HCT116 (cell line): ENCODE measurements at regions not wholly inside any gene's neighbourhood (a gene's known extent, or its start where the extent isn't known, plus 50 kb on each side); places are given as distances from the start of the nearest gene placed in this dataset.

Experiments used
- ATAC-seq: fragments of 200-7000 bp; cut with Tn5 transposase; 2 replicates; pipeline ENCODE4 v1.9.1; 2020; ENCODE audit warnings: mild to moderate bottlenecking, moderate library complexity
- BruUV-seq: library from RNA; stranded (reverse); fragments of 400-500 nt; replicated peaks from 2 replicates; lab custom pipeline; 2021; lab: Mats Ljungman, UMichigan
- CTCF ChIA-PET: fragments of 300-600 bp; sonication (Branson Sonifier 250); formaldehyde crosslinking; loops from one replicate; lab custom pipeline; 2021; ENCODE audit warnings: antibody characterized with exemption; lab: Charles Lee
- POLR2A ChIA-PET: fragments of 300-600, 350-600 bp; sonication (Branson Sonifier 250); formaldehyde crosslinking; loops from one replicate; lab custom pipeline; 2021; ENCODE audit warnings: antibody characterized with exemption; lab: Charles Lee
- RAD21 ChIA-PET, 2 experiments: fragments of 300-600 bp; sonication (Branson Sonifier 250); formaldehyde crosslinking; loops; one replicate each; lab custom pipeline; 2023; ENCODE audit warnings: low total read pairs in 2 of 2; ENCODE audit not compliant: uncharacterized antibody in 2 of 2, unreplicated experiment in 2 of 2, low non-redundant PET in 1 of 2; lab: Charles Lee
- DNase-seq: peaks from one replicate; pipeline ENCODE4 v3.0.0-alpha.2; 2010; ENCODE audit warnings: low read depth, low spot score
- H2AFZ ChIP-seq: fragments of 200-600 bp; shearing (Covaris generic), sonication (generic); 2 replicates; pipeline ENCODE4 v1.6.1; 2017; ENCODE audit warnings: low read depth, mixed run types, mixed read lengths, antibody characterized with exemption, low read length; ENCODE audit not compliant: poor library complexity, severe bottlenecking
- H3K27ac ChIP-seq: 2 replicates; pipeline ENCODE4 v1.5.1; 2012; ENCODE audit warnings: low read depth, low read length
- H3K27me3 ChIP-seq: fragments of 200-600 bp; sonication (generic); 2 replicates; pipeline ENCODE4 v1.6.1; 2016; ENCODE audit warnings: mixed run types, low read length, mixed read lengths; ENCODE audit not compliant: insufficient read depth
- H3K36me3 ChIP-seq, 2 experiments: fragments of 200-500 bp in 1 of 2; fragments of 200-600 bp in 1 of 2; sonication (Bioruptor generic) in 1 of 2; sonication (generic) in 1 of 2; 2 replicates each; pipeline versions ENCODE4 v1.5.1 to v1.6.1; 2014 to 2016; ENCODE audit warnings: low read length in 2 of 2, inconsistent platforms in 1 of 2, mixed read lengths in 1 of 2, mixed run types in 1 of 2; ENCODE audit not compliant: insufficient read depth in 2 of 2, control insufficient read depth in 1 of 2
- H3K4me1 ChIP-seq, 2 experiments: fragments of 200-600 bp in 1 of 2; sonication (generic) in 1 of 2; 2 replicates each; pipeline versions ENCODE4 v1.5.1 to v1.6.1; 2012 to 2017; ENCODE audit warnings: low read length in 2 of 2, inconsistent platforms in 1 of 2, mild to moderate bottlenecking in 1 of 2, mixed read lengths in 1 of 2, mixed run types in 1 of 2, moderate library complexity in 1 of 2; ENCODE audit not compliant: insufficient read depth in 2 of 2, control insufficient read depth in 1 of 2
- H3K4me2 ChIP-seq: fragments of 200-600 bp; sonication (generic); 2 replicates; pipeline ENCODE4 v1.6.1; 2017; ENCODE audit warnings: mixed run types, low read length, mixed read lengths
- H3K4me3 ChIP-seq, 2 experiments: fragments of 200-600 bp in 1 of 2; sonication (generic) in 1 of 2; replicated peaks in 1 of 2; 2 replicates each; pipeline ENCODE4 v1.5.1; 2011 to 2016; ENCODE audit warnings: low read length in 2 of 2, control low read depth in 1 of 2, low read depth in 1 of 2, mild to moderate bottlenecking in 1 of 2, mixed read lengths in 1 of 2, mixed run types in 1 of 2
- H3K79me2 ChIP-seq: fragments of 200-600 bp; sonication (generic); 2 replicates; pipeline ENCODE4 v1.6.1; 2017; ENCODE audit warnings: mild to moderate bottlenecking, mixed run types, low read length, moderate library complexity, mixed read lengths; ENCODE audit not compliant: insufficient read depth
- H3K9ac ChIP-seq: fragments of 200-600 bp; sonication (generic); 2 replicates; pipeline ENCODE4 v1.6.1; 2016; ENCODE audit warnings: low read length, mixed read lengths
- H3K9me2 ChIP-seq: fragments of 200-600 bp; sonication (generic), shearing (Covaris generic); 2 replicates; pipeline ENCODE4 v1.6.1; 2017; ENCODE audit warnings: mixed run types, mild to moderate bottlenecking, moderate library complexity; ENCODE audit not compliant: insufficient read depth
- H3K9me3 ChIP-seq, 2 experiments: fragments of 200-500 bp in 1 of 2; fragments of 200-600 bp in 1 of 2; sonication (Bioruptor generic) in 1 of 2; sonication (generic) in 1 of 2; 2 replicates each; pipeline ENCODE4 v1.6.1; 2014 to 2017; ENCODE audit warnings: low read length in 2 of 2, mixed read lengths in 2 of 2, inconsistent platforms in 1 of 2, low read depth in 1 of 2, mild to moderate bottlenecking in 1 of 2, mixed run types in 1 of 2, moderate library complexity in 1 of 2; ENCODE audit not compliant: control insufficient read depth in 1 of 2, insufficient read depth in 1 of 2
- H4K20me1 ChIP-seq: fragments of 200-600 bp; sonication (generic), shearing (Covaris generic); 2 replicates; pipeline ENCODE4 v1.6.1; 2017; ENCODE audit warnings: mixed run types, mild to moderate bottlenecking, moderate library complexity; ENCODE audit not compliant: insufficient read depth
- ATF3 ChIP-seq: IDR thresholded peaks from 2 replicates; pipeline ENCODE4 v1.6.1; 2012
- CEBPB ChIP-seq: IDR thresholded peaks from 2 replicates; pipeline ENCODE4 v1.6.1; 2012; ENCODE audit warnings: low read depth
- CTCF ChIP-seq, 3 experiments: fragments of 200-600 bp in 1 of 3; sonication (generic) in 1 of 3; IDR thresholded peaks in 2 of 3; conservative IDR thresholded peaks in 1 of 3; 2 replicates each; pipeline ENCODE4 v1.5.1; 2012 to 2017; ENCODE audit warnings: low read depth in 2 of 3, low read length in 2 of 3, antibody characterized with exemption in 1 of 3, borderline replicate concordance in 1 of 3, control low read depth in 1 of 3, mild to moderate bottlenecking in 1 of 3, mixed read lengths in 1 of 3, mixed run types in 1 of 3, moderate library complexity in 1 of 3; ENCODE audit not compliant: insufficient read depth in 1 of 3
- ELF1 ChIP-seq: IDR thresholded peaks from 2 replicates; pipeline ENCODE4 v1.6.1; 2012; ENCODE audit warnings: low read depth, borderline replicate concordance
- EZH2 ChIP-seq: fragments of 200-600 bp; sonication (generic); IDR thresholded peaks from 2 replicates; pipeline ENCODE4 v1.6.1; 2017; ENCODE audit warnings: antibody characterized with exemption, mixed run types
- EZH2phosphoT487 ChIP-seq: fragments of 200-600 bp; IDR thresholded peaks from 2 replicates; pipeline ENCODE4 v1.6.1; 2018; ENCODE audit warnings: antibody characterized with exemption, borderline replicate concordance
- JUND ChIP-seq: IDR thresholded peaks from 2 replicates; pipeline ENCODE4 v1.6.1; 2012
- POLR2A ChIP-seq: IDR thresholded peaks from 2 replicates; pipeline ENCODE4 v1.7.0; 2011; ENCODE audit warnings: borderline replicate concordance; ENCODE audit not compliant: insufficient read depth, insufficient read length; ENCODE audit errors: extremely low read depth
- POLR2AphosphoS5 ChIP-seq: IDR thresholded peaks from 2 replicates; pipeline ENCODE4 v1.6.1; 2011; ENCODE audit warnings: mild to moderate bottlenecking, low read depth, low read length, moderate library complexity
- RAD21 ChIP-seq: IDR thresholded peaks from 2 replicates; pipeline ENCODE4 v1.6.1; 2012; ENCODE audit warnings: low read depth, mild to moderate bottlenecking
- REST ChIP-seq: IDR thresholded peaks from 2 replicates; pipeline ENCODE4 v1.6.1; 2012; ENCODE audit warnings: low read depth
- SRF ChIP-seq: IDR thresholded peaks from 2 replicates; pipeline ENCODE4 v1.6.1; 2012; ENCODE audit warnings: low read depth
- YY1 ChIP-seq: IDR thresholded peaks from 2 replicates; pipeline ENCODE4 v1.6.1; 2011; ENCODE audit warnings: low read length, low read depth, moderate library complexity, mild to moderate bottlenecking; ENCODE audit not compliant: insufficient replicate concordance; ENCODE audit errors: extremely low read depth
- ZBTB33 ChIP-seq: IDR thresholded peaks from 2 replicates; pipeline ENCODE4 v1.6.1; 2011; ENCODE audit warnings: mild to moderate bottlenecking, low read length, moderate library complexity; ENCODE audit not compliant: insufficient replicate concordance; ENCODE audit errors: extremely low read depth
- ZFX ChIP-seq: fragments of 450-650 bp; IDR thresholded peaks from 2 replicates; pipeline ENCODE4 v1.6.1; 2017
- intact Hi-C: fragments of 100-400 bp; cut with micrococcal nuclease; formaldehyde crosslinking; loops from 2 replicates; pipeline ENCODE4 v1.10.0; 2022

GRCh38 chr20:50403565-50404418, 106.4 kb upstream of the PTPN1 start (continued):
- TF ChIP-seq ZBTB33 (no peak), SRF (no peak), EZH2 (no peak), RAD21 (no peak), ELF1 (no peak), ZFX (no peak)

- no peaks in the 10 kb centered on the region for H3K9me2 ChIP-seq
- no peak for DNase-seq
- peaks cover 6 to 7% of the 10 kb centered on the region in 2 experiments; a peak in 3 of 4 replicates for H3K4me1 ChIP-seq
- ChIA-PET CTCF (no interaction called here), RAD21 (no interaction called here), POLR2A (no interaction called here)
- H3K27ac ChIP-seq = no peak overlapping the region
- H3K27me3 ChIP-seq = no peaks in the 10 kb centered on the region; the same call in 1 of the 2 replicates
- H2AFZ ChIP-seq = no peak overlapping the region
- H3K36me3 ChIP-seq = no peaks in the 10 kb centered on the region
- H3K9me3 ChIP-seq = no peaks in the 10 kb centered on the region
- intact Hi-C loops = no loop called here
- H4K20me1 ChIP-seq = no peaks in the 10 kb centered on the region
- no peak overlapping the region for H3K4me2 ChIP-seq
- no peak for ATAC-seq
- BruUV-seq = no TSS peak
- no peaks in the 10 kb centered on the region for H3K79me2 ChIP-seq
- no peak overlapping the region for H3K9ac ChIP-seq
- H3K4me3 ChIP-seq = no peak overlapping the region
- no peak for TF ChIP-seq ATF3
- TF ChIP-seq CEBPB = no peak
- TF ChIP-seq CTCF (IDR thresholded peaks at IDR 0.05 in 2 of 3, conservative IDR thresholded peaks at IDR 0.05 in 1 of 3; ENCODE audit: borderline replicate concordance in 1 of 3, insufficient read depth in 1 of 3, low read depth in 2 of 3, low read length in 2 of 3) = no peak
- TF ChIP-seq RAD21 = no peak
- TF ChIP-seq REST = no peak
- TF ChIP-seq POLR2A = no peak
- no peak for TF ChIP-seq POLR2AphosphoS5
- no peak for TF ChIP-seq ZFX
- no peak for TF ChIP-seq JUND
- no peak for TF ChIP-seq EZH2phosphoT487
- TF ChIP-seq YY1 = no peak
- no peak for TF ChIP-seq EZH2
Measured at GRCh38 chr20:50404419-50405234, 105.6 kb upstream of the PTPN1 start.
